Endodermal cell (in vitro differentiated cells): ENCODE measurements at regions not wholly inside any gene's neighbourhood (a gene's known extent, or its start where the extent isn't known, plus 50 kb on each side); places are given as distances from the start of the nearest gene placed in this dataset.

Source experiments
- DNase-seq: peaks from one replicate; pipeline ENCODE4 v3.0.0-alpha.2; 2017
- H3K27ac ChIP-seq: 2 replicates; pipeline ENCODE4 v1.5.1; 2013; ENCODE audit warnings: mild to moderate bottlenecking, low read depth, low read length, moderate library complexity
- H3K27me3 ChIP-seq: 2 replicates; pipeline ENCODE4 v1.6.1; 2013; ENCODE audit warnings: mild to moderate bottlenecking, low read length, moderate library complexity; ENCODE audit not compliant: insufficient read depth, control insufficient read depth, poor library complexity, severe bottlenecking
- H3K36me3 ChIP-seq: 2 replicates; pipeline ENCODE4 v1.7.0; 2013; ENCODE audit warnings: mild to moderate bottlenecking, low read length, moderate library complexity; ENCODE audit not compliant: control insufficient read depth, insufficient read depth
- H3K4me1 ChIP-seq: one replicate; pipeline ENCODE4 v1.7.0; 2013; ENCODE audit warnings: low read length; ENCODE audit not compliant: control insufficient read depth, insufficient read depth
- H3K4me3 ChIP-seq: 2 replicates; pipeline ENCODE4 v1.5.1; 2013; ENCODE audit warnings: mild to moderate bottlenecking, low read length, moderate library complexity
- H3K9ac ChIP-seq: 2 replicates; pipeline ENCODE4 v1.6.1; 2013; ENCODE audit warnings: mild to moderate bottlenecking, low read length, moderate library complexity; ENCODE audit not compliant: poor library complexity, severe bottlenecking; ENCODE audit errors: extremely low read depth
- H3K9me3 ChIP-seq: 2 replicates; pipeline ENCODE4 v1.6.1; 2013; ENCODE audit warnings: mild to moderate bottlenecking, low read length, moderate library complexity; ENCODE audit not compliant: control insufficient read depth
- H3K27ac Mint-ChIP-seq: 2 replicates; pipeline ENCODE4 v1.8.0; 2020; ENCODE audit warnings: mixed read lengths
- H3K27me3 Mint-ChIP-seq: 2 replicates; pipeline ENCODE4 v1.8.0; 2021; ENCODE audit warnings: mild to moderate bottlenecking, mixed read lengths; ENCODE audit not compliant: insufficient read depth
- H3K36me3 Mint-ChIP-seq: 2 replicates; pipeline ENCODE4 v1.8.0; 2020; ENCODE audit warnings: low read depth, mixed read lengths
- H3K4me1 Mint-ChIP-seq: 2 replicates; pipeline ENCODE4 v1.8.0; 2020; ENCODE audit warnings: mixed read lengths
- H3K4me3 Mint-ChIP-seq: 2 replicates; pipeline ENCODE4 v1.8.0; 2020; ENCODE audit warnings: mild to moderate bottlenecking, moderate library complexity, mixed read lengths
- H3K9me3 Mint-ChIP-seq: 2 replicates; pipeline ENCODE4 v1.8.0; 2020; ENCODE audit warnings: mild to moderate bottlenecking, mixed read lengths
- WGBS, 2 experiments: methylation state at CpG; one replicate each; pipeline versions ENCODE4 v1.1.5 to v1.1.7; 2013; ENCODE audit warnings: missing lambda C conversion rate in 2 of 2, mixed read lengths in 1 of 2; ENCODE audit not compliant: insufficient coverage in 1 of 2, insufficient read length in 1 of 2; 5-methylcytosine and 5-hydroxymethylcytosine counted together
- TF ChIP-seq, protein P1 (sequence below): fragments of 200-600 bp; sonication (generic); conservative IDR thresholded peaks from 2 replicates; pipeline ENCODE4 v1.5.0; 2021; ENCODE audit warnings: antibody characterized with exemption, mild to moderate bottlenecking

GRCh38 chr20:40591119-40591518 is 97.9 kb downstream of the MAFB start:
- Mint-ChIP-seq H3K27me3 (peaks cover 51% of the 10 kb centered on the region), H3K4me3 (no peak overlapping the region), H3K36me3 (no peaks in the 10 kb centered on the region), H3K27ac (no peak overlapping the region), H3K9me3 (no peaks in the 10 kb centered on the region), H3K4me1 (no peaks in the 10 kb centered on the region)
- H3K36me3 ChIP-seq: no peaks in the 10 kb centered on the region
- 72 to 100% methylated on average over 1 of the region's 1 CpG for WGBS, 2 experiments
- no peak for DNase-seq
- H3K27me3 ChIP-seq: peaks cover 26% of the 10 kb centered on the region
- no peak overlapping the region for H3K27ac ChIP-seq
- no peaks in the 10 kb centered on the region for H3K9me3 ChIP-seq
- no peak overlapping the region for H3K4me3 ChIP-seq
- no peak overlapping the region for H3K9ac ChIP-seq
- TF ChIP-seq, protein P1, sequence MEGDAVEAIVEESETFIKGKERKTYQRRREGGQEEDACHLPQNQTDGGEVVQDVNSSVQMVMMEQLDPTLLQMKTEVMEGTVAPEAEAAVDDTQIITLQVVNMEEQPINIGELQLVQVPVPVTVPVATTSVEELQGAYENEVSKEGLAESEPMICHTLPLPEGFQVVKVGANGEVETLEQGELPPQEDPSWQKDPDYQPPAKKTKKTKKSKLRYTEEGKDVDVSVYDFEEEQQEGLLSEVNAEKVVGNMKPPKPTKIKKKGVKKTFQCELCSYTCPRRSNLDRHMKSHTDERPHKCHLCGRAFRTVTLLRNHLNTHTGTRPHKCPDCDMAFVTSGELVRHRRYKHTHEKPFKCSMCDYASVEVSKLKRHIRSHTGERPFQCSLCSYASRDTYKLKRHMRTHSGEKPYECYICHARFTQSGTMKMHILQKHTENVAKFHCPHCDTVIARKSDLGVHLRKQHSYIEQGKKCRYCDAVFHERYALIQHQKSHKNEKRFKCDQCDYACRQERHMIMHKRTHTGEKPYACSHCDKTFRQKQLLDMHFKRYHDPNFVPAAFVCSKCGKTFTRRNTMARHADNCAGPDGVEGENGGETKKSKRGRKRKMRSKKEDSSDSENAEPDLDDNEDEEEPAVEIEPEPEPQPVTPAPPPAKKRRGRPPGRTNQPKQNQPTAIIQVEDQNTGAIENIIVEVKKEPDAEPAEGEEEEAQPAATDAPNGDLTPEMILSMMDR: no peak
- no peaks in the 10 kb centered on the region for H3K4me1 ChIP-seq

GRCh38 chr20:40589581-40589980 is 99.5 kb downstream of the MAFB start:
- H3K4me1 ChIP-seq: peaks cover under 1% of the 10 kb centered on the region
- H3K4me3 ChIP-seq: no peak overlapping the region
- WGBS, 2 experiments: 93% methylated on average over 2 of the region's 2 CpGs; no CpG with 5 or more reads in 1 of the 2 experiments
- DNase-seq: no peak
- H3K4me1 Mint-ChIP-seq: no peaks in the 10 kb centered on the region
- H3K9me3 ChIP-seq: no peaks in the 10 kb centered on the region
- H3K4me3 Mint-ChIP-seq: no peak overlapping the region
- H3K36me3 Mint-ChIP-seq: no peaks in the 10 kb centered on the region
- H3K27me3 Mint-ChIP-seq: peaks cover 52% of the 10 kb centered on the region
- no peaks in the 10 kb centered on the region for H3K9me3 Mint-ChIP-seq
- no peak overlapping the region for H3K27ac Mint-ChIP-seq
- TF ChIP-seq, protein P1: no peak
- peaks cover 26% of the 10 kb centered on the region for H3K27me3 ChIP-seq
- no peak overlapping the region for H3K9ac ChIP-seq
- no peaks in the 10 kb centered on the region for H3K36me3 ChIP-seq
- no peak overlapping the region for H3K27ac ChIP-seq

GRCh38 chr20:40588891-40589290 is 100.1 kb downstream of the MAFB start:
- Mint-ChIP-seq H3K4me1 (peaks cover 5% of the 10 kb centered on the region), H3K27ac (no peak overlapping the region), H3K27me3 (peaks cover 52% of the 10 kb centered on the region), H3K36me3 (no peaks in the 10 kb centered on the region), H3K4me3 (no peak overlapping the region), H3K9me3 (no peaks in the 10 kb centered on the region)
- Histone ChIP-seq H3K4me3 (no peak overlapping the region), H3K4me1 (peaks cover 5% of the 10 kb centered on the region), H3K27ac (no peak overlapping the region), H3K9me3 (no peaks in the 10 kb centered on the region), H3K36me3 (no peaks in the 10 kb centered on the region), H3K9ac (no peak overlapping the region), H3K27me3 (peaks cover 26% of the 10 kb centered on the region)
- WGBS, 2 experiments: 90 to 96% methylated on average over 2 to 4 of the region's 4 CpGs
- DNase-seq: no peak
- TF ChIP-seq, protein P1: no peak
